ENCODE measurements at regions not wholly inside any gene's neighbourhood (a gene's known extent, or its start where the extent isn't known, plus 50 kb on each side); places are given as distances from the start of the nearest gene placed in this dataset.

- Histone ChIP-seq H3K9me1 (replicated peaks; ENCODE audit: control insufficient read depth, extremely low read depth, insufficient read depth, low read length) (no peaks in the 10 kb centered on the region), H3K4me1 (ENCODE audit: control insufficient read depth, extremely low read depth, insufficient read depth, low read length) (no peaks in the 10 kb centered on the region), H3K79me2 (ENCODE audit: control insufficient read depth, insufficient read depth, low read length) (no peaks in the 10 kb centered on the region), H3K27me3 (ENCODE audit: control insufficient read depth in 2 of 2, insufficient read depth in 2 of 2, low read length in 2 of 2) (no peaks in the 10 kb centered on the region), H3K27ac (ENCODE audit: insufficient read depth, low read depth, low read length) (no peak overlapping the region), H4K20me1 (replicated peaks; ENCODE audit: control insufficient read depth, extremely low read depth, insufficient read depth, low read length) (no peaks in the 10 kb centered on the region), H3K9ac (replicated peaks; ENCODE audit: extremely low read depth, insufficient read depth, low read length) (no peak overlapping the region), H3K36me3 (ENCODE audit: control insufficient read depth in 2 of 2, extremely low read depth in 1 of 2, insufficient read depth in 2 of 2, low read length in 2 of 2) (no peaks in the 10 kb centered on the region), H3K9me3 (replicated peaks; ENCODE audit: control insufficient read depth, insufficient read depth, low read length) (no peaks in the 10 kb centered on the region), H2AFZ (ENCODE audit: low read depth, low read length) (no peak overlapping the region), H3K4me2 (ENCODE audit: insufficient read depth, low read length) (no peak overlapping the region), H3K4me3 (replicated peaks in 1 of 3; ENCODE audit: insufficient read depth in 1 of 3, low read depth in 1 of 3, low read length in 3 of 3) (no peak overlapping the region)
- intact Hi-C loops (cut with micrococcal nuclease) (no loop called here), dilution Hi-C loops (cut with MboI; ENCODE audit: extremely low pct_ligation_motif_present, low sequenced_read_pairs) (no loop called here)
- ChIA-PET CTCF (no interaction called here), POLR2A (no interaction called here)
- no TSS peak for BruUV-seq (replicated peaks)
- DNase-seq (ENCODE audit: low read depth, low spot score) (no peak), FAIRE-seq (no peak)
- no peak for TF ChIP-seq JUN (IDR thresholded peaks at IDR 0.05; ENCODE audit: borderline replicate concordance, insufficient read depth, insufficient read length, low read depth)
- TF ChIP-seq MYC (IDR thresholded peaks at IDR 0.05; ENCODE audit: low read depth, low read length) = no peak
- no peak for TF ChIP-seq EZH2 (IDR thresholded peaks at IDR 0.05; ENCODE audit: borderline replicate concordance, low read depth, low read length, severe bottlenecking)
- TF ChIP-seq POLR2AphosphoS5 (IDR thresholded peaks at IDR 0.05; ENCODE audit: insufficient read depth, low read depth, low read length) = no peak
- no peak for TF ChIP-seq CTCF (IDR thresholded peaks at IDR 0.05; ENCODE audit: extremely low read depth in 1 of 2, insufficient read depth in 1 of 2, low read depth in 1 of 2, low read length in 2 of 2)
- no peak for TF ChIP-seq FOS (IDR thresholded peaks at IDR 0.05; ENCODE audit: borderline replicate concordance, insufficient read depth, low read length)
- TF ChIP-seq MAX (IDR thresholded peaks at IDR 0.05; ENCODE audit: insufficient read depth, insufficient read length) = no peak
- TF ChIP-seq POLR2A (IDR thresholded peaks at IDR 0.05; ENCODE audit: low read depth, low read length) = no peak
- TF ChIP-seq GATA2 (IDR thresholded peaks at IDR 0.05; ENCODE audit: insufficient read depth, insufficient read length, low read depth, low read length) = no peak
These were observed 288.7 kb downstream of the CSNK1G3 start for GRCh38 chr5:123800640-123801039.

Data from endothelial cell of umbilical vein (primary cell).